Astrocyte (in vitro differentiated cells and primary cell): ENCODE measurements at regions not wholly inside any gene's neighbourhood (a gene's known extent, or its start where the extent isn't known, plus 50 kb on each side); places are given as distances from the start of the nearest gene placed in this dataset.
"Not testable (repeated sequence)": the region's sequence is repeated elsewhere in the genome, so short reads cannot be mapped to it uniquely, and the experiment has no call there.

Source experiments
- DNase-seq: peaks from one replicate; pipeline ENCODE4 v3.0.0-alpha.2; 2010; ENCODE audit warnings: low read depth
- FAIRE-seq: peaks from 2 replicates; lab custom pipeline; 2011; peaks lifted over from hg19 to GRCh38; lab: Jason Lieb, UNC
- H2AFZ ChIP-seq: 2 replicates; pipeline ENCODE4 v1.6.0; 2012; ENCODE audit warnings: low read depth, low read length, inconsistent platforms
- H3K27ac ChIP-seq: 2 replicates; pipeline ENCODE4 v1.5.1; 2011; ENCODE audit warnings: low read depth, low read length, inconsistent platforms
- H3K27me3 ChIP-seq: 2 replicates; pipeline ENCODE4 v1.6.0; 2011; ENCODE audit warnings: low read length, inconsistent platforms; ENCODE audit not compliant: insufficient read depth
- H3K36me3 ChIP-seq: 2 replicates; pipeline ENCODE4 v1.5.1; 2011; ENCODE audit warnings: low read length, inconsistent platforms; ENCODE audit not compliant: insufficient read depth
- H3K4me1 ChIP-seq: 2 replicates; pipeline ENCODE4 v1.5.1; 2011; ENCODE audit warnings: low read length, inconsistent platforms; ENCODE audit not compliant: insufficient read depth
- H3K4me2 ChIP-seq: 2 replicates; pipeline ENCODE4 v1.6.0; 2012; ENCODE audit warnings: low read length, inconsistent platforms
- H3K4me3 ChIP-seq: 2 replicates; pipeline ENCODE4 v1.5.1; 2011; ENCODE audit warnings: low read depth, mild to moderate bottlenecking, low read length, inconsistent platforms; ENCODE audit not compliant: insufficient read depth
- H3K79me2 ChIP-seq: 2 replicates; pipeline ENCODE4 v1.6.0; 2012; ENCODE audit warnings: mild to moderate bottlenecking, low read length, inconsistent platforms; ENCODE audit not compliant: insufficient read depth
- H3K9ac ChIP-seq: 2 replicates; pipeline ENCODE4 v1.6.0; 2012; ENCODE audit warnings: mild to moderate bottlenecking, low read length, inconsistent platforms
- H3K9me3 ChIP-seq: 2 replicates; pipeline ENCODE4 v1.5.1; 2012; ENCODE audit warnings: low read depth, mild to moderate bottlenecking, low read length, inconsistent platforms; ENCODE audit not compliant: insufficient read depth
- H4K20me1 ChIP-seq: 2 replicates; pipeline ENCODE4 v1.6.0; 2012; ENCODE audit warnings: low read length, inconsistent platforms; ENCODE audit not compliant: insufficient read depth
- H3K27ac Mint-ChIP-seq: one replicate; pipeline ENCODE4 v1.8.0; 2021; ENCODE audit warnings: mild to moderate bottlenecking, mixed read lengths; ENCODE audit not compliant: unreplicated experiment
- H3K27me3 Mint-ChIP-seq: one replicate; pipeline ENCODE4 v1.8.0; 2021; ENCODE audit warnings: low read depth, mixed read lengths; ENCODE audit not compliant: unreplicated experiment
- H3K36me3 Mint-ChIP-seq: one replicate; pipeline ENCODE4 v1.8.0; 2021; ENCODE audit warnings: low read depth, mixed read lengths; ENCODE audit not compliant: unreplicated experiment
- H3K4me1 Mint-ChIP-seq: one replicate; pipeline ENCODE4 v1.8.0; 2021; ENCODE audit warnings: low read depth, mixed read lengths; ENCODE audit not compliant: unreplicated experiment
- H3K4me3 Mint-ChIP-seq: one replicate; pipeline ENCODE4 v1.8.0; 2021; ENCODE audit warnings: mild to moderate bottlenecking, moderate library complexity, mixed read lengths; ENCODE audit not compliant: unreplicated experiment
- H3K9me3 Mint-ChIP-seq: one replicate; pipeline ENCODE4 v1.8.0; 2021; ENCODE audit warnings: mild to moderate bottlenecking, mixed read lengths; ENCODE audit not compliant: unreplicated experiment
- CTCF ChIP-seq: IDR thresholded peaks from 2 replicates; pipeline ENCODE4 v1.5.1; 2011; ENCODE audit warnings: low read depth, mild to moderate bottlenecking, inconsistent platforms, low read length, moderate library complexity; ENCODE audit not compliant: insufficient read depth
- EZH2 ChIP-seq: IDR thresholded peaks from 2 replicates; pipeline ENCODE4 v1.6.1; 2012; ENCODE audit warnings: mild to moderate bottlenecking, low read length, inconsistent platforms; ENCODE audit not compliant: insufficient read depth

DNA sequence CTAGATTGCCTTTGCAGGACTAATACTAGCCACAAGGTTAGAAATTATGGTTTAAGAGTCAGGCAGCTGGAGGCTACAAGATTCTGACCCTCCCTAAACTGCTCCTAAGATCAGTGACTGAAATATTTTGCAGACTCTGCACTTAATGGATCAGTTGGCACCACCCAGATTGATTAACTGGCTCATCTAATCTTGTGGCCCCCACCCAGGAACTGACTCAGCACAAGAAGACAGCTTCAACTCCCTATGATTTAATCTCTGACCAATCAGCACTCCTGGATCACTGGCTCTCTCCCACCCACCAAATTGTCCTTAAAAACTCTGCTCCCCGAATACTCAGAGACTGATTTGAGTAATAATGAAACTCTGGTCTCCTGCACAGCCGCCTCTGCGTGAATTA lies 145.4 kb upstream of the LCORL start:
- H3K9me3 Mint-ChIP-seq: no peaks in the 10 kb centered on the region
- H3K27me3 Mint-ChIP-seq: no peaks in the 10 kb centered on the region
- Histone ChIP-seq H4K20me1 (no peaks in the 10 kb centered on the region), H2AFZ (no peak overlapping the region), H3K79me2 (no peaks in the 10 kb centered on the region), H3K36me3 (no peaks in the 10 kb centered on the region), H3K9me3 (peaks cover 5% of the 10 kb centered on the region), H3K4me3 (no peak overlapping the region), H3K4me2 (no peak overlapping the region), H3K4me1 (no peaks in the 10 kb centered on the region), H3K27ac (no peak overlapping the region), H3K27me3 (no peaks in the 10 kb centered on the region), H3K9ac (no peak overlapping the region)
- no peaks in the 10 kb centered on the region for H3K4me1 Mint-ChIP-seq
- TF ChIP-seq CTCF (no peak), EZH2 (no peak)
- H3K4me3 Mint-ChIP-seq: no peak overlapping the region
- DNase-seq: no peak
- no peak for FAIRE-seq
- H3K27ac Mint-ChIP-seq: no peak overlapping the region
- H3K36me3 Mint-ChIP-seq: no peaks in the 10 kb centered on the region

DNA sequence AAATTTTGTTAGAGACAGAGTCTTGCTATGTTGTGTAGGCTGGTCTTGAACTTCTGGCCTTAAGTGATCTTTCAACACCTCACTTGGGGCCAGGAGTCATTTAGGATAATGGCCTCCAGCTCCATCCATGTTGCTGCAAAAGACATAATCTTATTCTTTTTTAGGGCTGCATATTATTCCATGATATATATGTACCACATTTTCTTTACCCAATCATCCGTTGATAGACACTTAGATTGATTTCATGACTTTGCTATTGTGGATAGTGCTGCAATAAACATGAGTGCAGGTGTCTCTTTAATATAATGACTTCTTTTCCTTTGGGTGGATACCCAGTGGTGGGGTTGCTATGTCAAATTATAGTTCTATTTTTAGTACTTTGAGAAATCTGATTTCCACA lies 140.9 kb upstream of the LCORL start:
- no peaks in the 10 kb centered on the region for H3K36me3 ChIP-seq
- Mint-ChIP-seq H3K4me3 (no peak overlapping the region), H3K36me3 (no peaks in the 10 kb centered on the region), H3K27me3 (no peaks in the 10 kb centered on the region), H3K9me3 (no peaks in the 10 kb centered on the region), H3K27ac (no peak overlapping the region), H3K4me1 (no peaks in the 10 kb centered on the region)
- no peak overlapping the region for H2AFZ ChIP-seq
- no peak overlapping the region for H3K4me3 ChIP-seq
- H3K27me3 ChIP-seq: no peaks in the 10 kb centered on the region
- H4K20me1 ChIP-seq: no peaks in the 10 kb centered on the region
- no peaks in the 10 kb centered on the region for H3K4me1 ChIP-seq
- TF ChIP-seq CTCF (no peak), EZH2 (no peak)
- FAIRE-seq: no peak
- H3K9me3 ChIP-seq: peaks cover 2% of the 10 kb centered on the region
- H3K27ac ChIP-seq: no peak overlapping the region
- H3K79me2 ChIP-seq: no peaks in the 10 kb centered on the region
- H3K9ac ChIP-seq: no peak overlapping the region
- no peak overlapping the region for H3K4me2 ChIP-seq
- no peak for DNase-seq

DNA sequence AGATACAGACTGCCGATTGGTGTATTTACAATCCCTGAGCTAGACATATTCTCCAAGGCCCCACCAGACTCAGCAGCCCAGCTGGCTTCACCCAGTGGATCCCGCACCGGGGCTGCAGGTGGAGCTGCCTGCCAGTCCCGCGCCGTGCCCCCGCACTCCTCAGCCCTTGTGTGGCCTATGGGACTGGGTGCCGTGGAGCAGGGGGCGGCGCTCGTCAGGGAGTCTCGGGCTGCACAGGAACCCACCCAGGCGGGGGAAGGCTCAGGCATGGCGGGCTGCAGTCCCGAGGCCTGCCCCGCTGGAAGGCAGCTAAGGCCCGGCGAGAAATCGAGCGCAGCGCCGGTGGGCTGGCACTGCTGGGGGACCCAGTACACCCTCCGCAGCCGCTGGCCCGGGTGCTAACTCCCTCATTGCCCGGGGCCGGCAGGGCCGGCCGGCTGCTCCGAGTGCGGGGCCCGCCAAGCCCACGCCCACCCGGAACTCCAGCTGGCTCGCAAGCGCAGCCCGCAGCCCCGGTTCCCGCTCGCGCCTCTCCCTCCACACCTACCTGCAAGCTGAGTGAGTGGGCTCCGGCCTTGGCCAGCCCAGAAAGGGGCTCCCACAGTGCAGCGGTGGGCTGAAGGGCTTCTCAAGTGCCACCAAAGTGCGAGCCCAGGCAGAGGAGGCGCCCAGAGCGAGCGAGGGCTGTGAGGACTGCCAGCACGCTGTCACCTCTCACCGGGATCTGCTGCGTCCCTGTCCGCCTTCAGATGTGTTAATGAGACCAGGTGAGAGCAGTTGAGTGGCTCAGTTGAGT lies 137.8 kb upstream of the LCORL start:
- not testable (repeated sequence) for H2AFZ ChIP-seq, H3K4me3 ChIP-seq, H3K27me3 ChIP-seq, H3K27ac Mint-ChIP-seq, H3K4me1 ChIP-seq, H3K27me3 Mint-ChIP-seq, FAIRE-seq, H3K79me2 ChIP-seq, H3K4me1 Mint-ChIP-seq, H3K9ac ChIP-seq, H3K27ac ChIP-seq, H3K9me3 Mint-ChIP-seq, H3K36me3 Mint-ChIP-seq, H3K4me2 ChIP-seq, DNase-seq, H3K9me3 ChIP-seq, H3K4me3 Mint-ChIP-seq, H4K20me1 ChIP-seq, H3K36me3 ChIP-seq
